HG03064 (cell line): ENCODE measurements at regions not wholly inside any gene's neighbourhood (a gene's known extent, or its start where the extent isn't known, plus 50 kb on each side); places are given as distances from the start of the nearest gene placed in this dataset.
A peak's percentile ranks its signal among the peaks of the same experiment; 100 is the strongest.
"Not testable (repeated sequence)": the region's sequence is repeated elsewhere in the genome, so short reads cannot be mapped to it uniquely, and the experiment has no call there.

ENCODE experiments used
- ATAC-seq: cut with Tn5 transposase; IDR thresholded peaks from one replicate; pipeline ENCODE4 v1.9.1; 2021; ENCODE audit warnings: low read depth; ENCODE audit not compliant: unreplicated experiment

- ATAC-seq, result no peak
These were observed 51.5 kb upstream of the MELK start for GRCh38 chr9:36521148-36521547.

GRCh38 chr9:36517131-36517530 lies 55.6 kb upstream of the MELK start:
- no peak for ATAC-seq

- ATAC-seq, result no peak
These were observed 68.5 kb upstream of the MELK start for GRCh38 chr9:36504156-36504555.

GRCh38 chr9:36503172-36504088 lies 69.3 kb upstream of the MELK start:
- ATAC-seq, result no peak

GRCh38 chr9:36501727-36502126 lies 71.0 kb upstream of the MELK start:
- no peak for ATAC-seq

GRCh38 chr9:36500931-36501330 lies 71.8 kb upstream of the MELK start:
- ATAC-seq, result not testable (repeated sequence)

- ATAC-seq, result no peak
These were observed 73.4 kb upstream of the MELK start for GRCh38 chr9:36499174-36499890.

- ATAC-seq, result not testable (repeated sequence)
These were observed 79.1 kb upstream of the MELK start for GRCh38 chr9:36493564-36493963.

- ATAC-seq, result no peak
These were observed 79.8 kb upstream of the MELK start for GRCh38 chr9:36492865-36493264.

GRCh38 chr9:36489453-36489852 lies 83.2 kb upstream of the MELK start:
- ATAC-seq, result no peak

GRCh38 chr9:36488389-36488756 lies 84.3 kb upstream of the MELK start:
- no peak for ATAC-seq

- peak; percentile 79 for ATAC-seq
These were observed 85.0 kb upstream of the MELK start for GRCh38 chr9:36487482-36488388.

GRCh38 chr9:36486933-36487481 lies 85.7 kb upstream of the MELK start:
- peak; percentile 36 for ATAC-seq

- ATAC-seq, result peak; percentile 2
These were observed 86.3 kb upstream of the MELK start for GRCh38 chr9:36486329-36486932.

- ATAC-seq, result no peak
These were observed 85.7 kb upstream of the RNF38 start for GRCh38 chr9:36485647-36486328.

GRCh38 chr9:36484124-36484523 lies 84.1 kb upstream of the RNF38 start:
- ATAC-seq, result no peak

GRCh38 chr9:36479101-36479500 lies 79.0 kb upstream of the RNF38 start:
- no peak for ATAC-seq

GRCh38 chr9:36471359-36471758 lies 71.3 kb upstream of the RNF38 start:
- no peak for ATAC-seq

- peak; percentile 79 for ATAC-seq
These were observed 70.7 kb upstream of the RNF38 start for GRCh38 chr9:36470643-36471290.
